Adrenal gland (tissue), 9 donors: ENCODE measurements at regions not wholly inside any gene's neighbourhood (a gene's known extent, or its start where the extent isn't known, plus 50 kb on each side); places are given as distances from the start of the nearest gene placed in this dataset.

Experiments used
- DNase-seq, 7 donors: peaks; one replicate each; pipeline ENCODE4 v3.0.0-alpha.2; 2019 to 2020
- H3K27ac ChIP-seq, 5 donors: fragments of 200-600 bp; sonication (generic) in 4 of 5; 1 replicate in 3 of 5; 2 replicates in 2 of 5; pipeline versions ENCODE4 v1.5.1 to v1.8.0; 2016 to 2020; ENCODE audit warnings: mild to moderate bottlenecking in 1 of 5
- H3K27me3 ChIP-seq: fragments of 200-600 bp; 2 replicates; pipeline ENCODE4 v1.8.0; 2021
- H3K36me3 ChIP-seq, 2 donors: fragments of 200-600 bp; replicated peaks in 1 of 2; 1 replicate in 1 of 2; 2 replicates in 1 of 2; pipeline versions ENCODE4 v1.5.1 to v1.8.0; 2018 to 2022
- H3K4me1 ChIP-seq, 2 donors: fragments of 200-600 bp; replicated peaks in 1 of 2; 1 replicate in 1 of 2; 2 replicates in 1 of 2; pipeline versions ENCODE4 v1.5.1 to v1.8.0; 2018 to 2021
- H3K4me3 ChIP-seq, 4 donors: fragments of 200-600 bp; sonication (generic) in 3 of 4; one replicate each; pipeline ENCODE4 v1.5.1; 2016 to 2018
- H3K9me3 ChIP-seq, 3 donors: fragments of 200-600 bp; sonication (generic) in 1 of 3; replicated peaks in 1 of 3; 1 replicate in 2 of 3; 2 replicates in 1 of 3; pipeline versions ENCODE4 v1.5.1 to v1.8.0; 2016 to 2021
- POLR2A ChIP-seq, 2 donors: fragments of 450-650 bp; IDR thresholded peaks; one replicate each; pipeline ENCODE4 v1.6.1; 2017; ENCODE audit warnings: antibody characterized with exemption in 2 of 2, mild to moderate bottlenecking in 2 of 2, moderate library complexity in 1 of 2
- WGBS, 4 donors: extraction: QIAGEN DNeasy Blood & Tissue Kit in 2 of 4; methylation state at CpG; one replicate each; pipeline versions ENCODE4 v1.1.5 to v1.1.7; 2013 to 2017; 5-methylcytosine and 5-hydroxymethylcytosine counted together
- intact Hi-C, 2 donors: fragments of 100-400 bp; cut with DNase I; formaldehyde crosslinking; loops; one replicate each; pipeline versions ENCODE4 v1.14.1 to v1.15.0; 2022 to 2023
- TF ChIP-seq, protein P1 (sequence below), 6 experiments: fragments of 450-650 bp in 4 of 6; fragments of 200-600 bp in 2 of 6; sonication (generic) in 1 of 6; IDR thresholded peaks; 1 replicate in 5 of 6; 2 replicates in 1 of 6; pipeline versions ENCODE4 v1.5.1 to v1.8.0; 2016 to 2021; ENCODE audit warnings: antibody characterized with exemption in 6 of 6, mild to moderate bottlenecking in 2 of 6, moderate library complexity in 1 of 6
- donor health status: healthy with polysubstance abuse.
- donor health status: Bipolar disorder and iron deficiency.
- donor health status: DM: yes; HTN: yes; CAD: no.
- donor health status: DM: no; HTN: no; CAD: no.
- donor health status: DM: no; HTN: no; CAD: no.

DNA sequence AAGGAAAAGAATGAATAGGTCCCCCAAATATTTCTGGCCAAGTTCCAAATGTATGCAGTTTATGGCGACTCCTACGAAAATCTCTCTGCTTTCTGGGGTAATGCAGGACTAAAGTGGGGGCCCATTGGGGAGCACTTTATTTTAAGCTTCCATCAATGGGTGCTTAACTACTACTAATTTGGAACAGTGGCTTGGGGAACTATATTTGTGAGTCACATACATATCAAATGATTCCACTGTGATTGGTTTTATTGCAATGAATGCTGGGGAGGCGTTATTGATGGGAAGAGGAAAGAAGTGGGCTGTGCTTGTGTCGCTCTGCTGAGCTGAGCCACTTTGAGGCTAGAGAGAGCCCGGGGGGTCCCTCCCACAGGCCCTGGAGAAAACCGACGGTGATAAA, 560.4 kb upstream of the SALL3 start:
- TF ChIP-seq, protein P1, sequence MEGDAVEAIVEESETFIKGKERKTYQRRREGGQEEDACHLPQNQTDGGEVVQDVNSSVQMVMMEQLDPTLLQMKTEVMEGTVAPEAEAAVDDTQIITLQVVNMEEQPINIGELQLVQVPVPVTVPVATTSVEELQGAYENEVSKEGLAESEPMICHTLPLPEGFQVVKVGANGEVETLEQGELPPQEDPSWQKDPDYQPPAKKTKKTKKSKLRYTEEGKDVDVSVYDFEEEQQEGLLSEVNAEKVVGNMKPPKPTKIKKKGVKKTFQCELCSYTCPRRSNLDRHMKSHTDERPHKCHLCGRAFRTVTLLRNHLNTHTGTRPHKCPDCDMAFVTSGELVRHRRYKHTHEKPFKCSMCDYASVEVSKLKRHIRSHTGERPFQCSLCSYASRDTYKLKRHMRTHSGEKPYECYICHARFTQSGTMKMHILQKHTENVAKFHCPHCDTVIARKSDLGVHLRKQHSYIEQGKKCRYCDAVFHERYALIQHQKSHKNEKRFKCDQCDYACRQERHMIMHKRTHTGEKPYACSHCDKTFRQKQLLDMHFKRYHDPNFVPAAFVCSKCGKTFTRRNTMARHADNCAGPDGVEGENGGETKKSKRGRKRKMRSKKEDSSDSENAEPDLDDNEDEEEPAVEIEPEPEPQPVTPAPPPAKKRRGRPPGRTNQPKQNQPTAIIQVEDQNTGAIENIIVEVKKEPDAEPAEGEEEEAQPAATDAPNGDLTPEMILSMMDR (IDR thresholded peaks at IDR 0.05) = no peak
- H3K27ac ChIP-seq = no peak overlapping the region

DNA sequence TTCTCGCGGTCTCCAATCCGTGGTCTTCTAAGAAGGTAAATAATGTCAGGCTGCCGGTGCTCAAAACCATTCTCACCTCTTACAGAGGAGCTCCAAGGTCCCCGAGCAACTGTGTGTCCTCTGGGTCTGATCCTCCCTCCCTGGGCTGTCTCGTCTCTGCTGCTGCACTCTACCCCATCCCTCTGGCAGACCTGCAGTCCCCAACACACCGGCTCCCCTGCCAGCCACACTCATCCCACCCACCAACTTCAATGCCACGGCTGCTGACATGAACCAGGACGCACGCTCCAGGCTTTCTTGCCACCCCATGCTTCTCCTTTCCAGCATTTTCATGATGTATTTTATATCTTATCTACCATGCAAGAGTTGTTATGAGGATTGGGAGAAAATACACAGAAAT, 559.5 kb upstream of the SALL3 start:
- no peak for DNase-seq
- H3K27me3 ChIP-seq = no peaks in the 10 kb centered on the region
- H3K36me3 ChIP-seq = no peaks in the 10 kb centered on the region
- H3K27ac ChIP-seq = no peak overlapping the region
- TF ChIP-seq, protein P1 (IDR thresholded peaks at IDR 0.05) = no peak
- no peak for TF ChIP-seq POLR2A (IDR thresholded peaks at IDR 0.05)
- no peak overlapping the region for H3K4me3 ChIP-seq
- H3K9me3 ChIP-seq = no peaks in the 10 kb centered on the region
- intact Hi-C loops = no loop called here
- H3K4me1 ChIP-seq = no peaks in the 10 kb centered on the region
- 78 to 87% (median 83%) methylated on average over 10 of the region's 10 CpGs for WGBS, 4 donors

More for the DNA sequence above, 560.4 kb upstream of the SALL3 start:
- H3K27me3 ChIP-seq = no peaks in the 10 kb centered on the region
- intact Hi-C loops = no loop called here
- H3K36me3 ChIP-seq = no peaks in the 10 kb centered on the region
- peak in 1 of 7 donors; percentile 7 for DNase-seq
- H3K4me1 ChIP-seq = no peaks in the 10 kb centered on the region
- H3K4me3 ChIP-seq = no peak overlapping the region
- 66 to 80% (median 70%) methylated on average over 7 of the region's 7 CpGs for WGBS, 4 donors
- H3K9me3 ChIP-seq = no peaks in the 10 kb centered on the region

DNA sequence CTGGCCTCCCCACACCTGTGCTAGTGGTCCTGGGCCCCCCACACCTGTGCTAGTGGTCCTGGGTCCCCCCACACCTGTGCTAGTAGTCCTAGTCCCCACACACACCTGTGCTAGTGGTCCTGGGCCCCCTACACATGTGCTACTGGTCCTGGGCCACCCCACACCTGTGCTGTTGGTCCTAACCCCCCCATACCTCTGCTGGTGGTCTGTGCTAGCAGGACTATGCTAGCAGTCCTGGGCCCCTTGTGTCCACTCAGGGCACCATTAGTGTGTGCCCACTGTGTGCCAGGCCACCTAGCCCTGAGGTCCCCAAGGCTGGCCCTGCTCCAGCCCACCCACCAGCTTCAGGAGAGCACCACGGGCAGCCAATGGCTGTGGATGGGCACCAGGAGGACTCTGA, 558.2 kb upstream of the SALL3 start:
- 50 to 78% (median 74%) methylated on average over 1 of the region's 1 CpG; no CpG with 5 or more reads in 1 of the 4 donors for WGBS, 4 donors
- Histone ChIP-seq H3K36me3 (no peaks in the 10 kb centered on the region), H3K27ac (no peak overlapping the region), H3K9me3 (no peaks in the 10 kb centered on the region), H3K27me3 (no peaks in the 10 kb centered on the region), H3K4me3 (no peak overlapping the region), H3K4me1 (no peaks in the 10 kb centered on the region)
- intact Hi-C loops = no loop called here
- DNase-seq = no peak
- TF ChIP-seq, protein P1 (IDR thresholded peaks at IDR 0.05) = no peak
- no peak for TF ChIP-seq POLR2A (IDR thresholded peaks at IDR 0.05)

DNA sequence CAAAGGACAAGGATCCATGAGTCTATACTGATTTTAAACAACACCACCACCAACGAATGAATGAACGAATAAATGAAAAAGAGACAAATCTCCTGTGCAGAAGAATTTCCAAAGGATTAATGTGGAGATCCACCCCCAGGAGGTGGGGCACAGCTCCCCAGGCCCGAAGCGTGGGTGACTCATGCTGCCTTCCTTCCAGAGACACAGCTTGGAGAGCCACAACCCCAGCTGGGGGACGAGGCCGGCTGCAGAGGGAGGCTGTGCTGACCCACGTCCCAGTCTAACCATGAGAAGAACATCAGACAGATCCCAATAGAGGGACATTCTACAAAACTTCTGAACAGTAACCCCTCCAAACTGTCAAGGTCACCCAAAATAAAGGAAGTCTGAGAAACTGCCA, 557.3 kb upstream of the SALL3 start:
- TF ChIP-seq POLR2A (IDR thresholded peaks at IDR 0.05) = no peak
- TF ChIP-seq, protein P1 (IDR thresholded peaks at IDR 0.05) = no peak
- 60 to 73% (median 64%) methylated on average over 7 of the region's 7 CpGs for WGBS, 4 donors
- H3K27me3 ChIP-seq = no peaks in the 10 kb centered on the region
- no peak overlapping the region for H3K27ac ChIP-seq
- H3K4me1 ChIP-seq = no peaks in the 10 kb centered on the region
- intact Hi-C loops = no loop called here
- no peak overlapping the region for H3K4me3 ChIP-seq
- H3K36me3 ChIP-seq = no peaks in the 10 kb centered on the region
- no peak for DNase-seq
- no peaks in the 10 kb centered on the region for H3K9me3 ChIP-seq
